Activated CD8-positive, alpha-beta memory T cell treated with anti-CD3 and anti-CD28 coated beads, Interleukin-2, amount 50 U/mL, for 1 hour (primary cell): ENCODE measurements at regions not wholly inside any gene's neighbourhood (a gene's known extent, or its start where the extent isn't known, plus 50 kb on each side); places are given as distances from the start of the nearest gene placed in this dataset.

Experiments used
- DNase-seq: peaks from one replicate; pipeline ENCODE4 v3.0.0-alpha.2; 2020; ENCODE audit errors: extremely low read depth

- DNase-seq = no peak
These were observed 349.4 kb upstream of the SATB1 start for GRCh38 chr3:18774319-18775088.

- no peak for DNase-seq
These were observed 347.7 kb upstream of the SATB1 start for GRCh38 chr3:18772699-18773305.

GRCh38 chr3:18771931-18772330 is 346.8 kb upstream of the SATB1 start:
- DNase-seq = no peak

- DNase-seq = no peak
These were observed 345.7 kb upstream of the SATB1 start for GRCh38 chr3:18770800-18771199.

GRCh38 chr3:18767756-18768303 is 342.7 kb upstream of the SATB1 start:
- DNase-seq = no peak

- no peak for DNase-seq
These were observed 341.8 kb upstream of the SATB1 start for GRCh38 chr3:18766974-18767373.

GRCh38 chr3:18765662-18766061 is 340.5 kb upstream of the SATB1 start:
- DNase-seq = no peak

- no peak for DNase-seq
These were observed 340.0 kb upstream of the SATB1 start for GRCh38 chr3:18765161-18765560.

- no peak for DNase-seq
These were observed 336.4 kb upstream of the SATB1 start for GRCh38 chr3:18761530-18761929.

GRCh38 chr3:18758047-18758704 is 333.0 kb upstream of the SATB1 start:
- peak; percentile 28 for DNase-seq

- no peak for DNase-seq
These were observed 332.3 kb upstream of the SATB1 start for GRCh38 chr3:18757476-18757875.

- DNase-seq = no peak
These were observed 327.3 kb upstream of the SATB1 start for GRCh38 chr3:18752273-18752934.

GRCh38 chr3:18751514-18751913 is 326.4 kb upstream of the SATB1 start:
- DNase-seq = no peak

- DNase-seq = no peak
These were observed 322.2 kb upstream of the SATB1 start for GRCh38 chr3:18747383-18747782.

- DNase-seq = no peak
These were observed 320.3 kb upstream of the SATB1 start for GRCh38 chr3:18745472-18745871.

GRCh38 chr3:18744472-18744871 is 319.3 kb upstream of the SATB1 start:
- DNase-seq = no peak

GRCh38 chr3:18743761-18744160 is 318.6 kb upstream of the SATB1 start:
- no peak for DNase-seq

GRCh38 chr3:18740631-18741583 is 315.8 kb upstream of the SATB1 start:
- peak; percentile 66 for DNase-seq

GRCh38 chr3:18739099-18739433 is 313.9 kb upstream of the SATB1 start:
- DNase-seq = no peak

- DNase-seq = no peak
These were observed 313.4 kb upstream of the SATB1 start for GRCh38 chr3:18738393-18739098.

GRCh38 chr3:18735005-18735404 is 309.9 kb upstream of the SATB1 start:
- DNase-seq = no peak
